Peyer's patch (tissue), 4 donors: ENCODE measurements at regions not wholly inside any gene's neighbourhood (a gene's known extent, or its start where the extent isn't known, plus 50 kb on each side); places are given as distances from the start of the nearest gene placed in this dataset.

Experiments
- DNase-seq, 3 donors: peaks; one replicate each; pipeline ENCODE4 v3.0.0-alpha.2; 2017 to 2019
- H3K27ac ChIP-seq, 4 donors: fragments of 200-600 bp; sonication (generic); one replicate each; pipeline ENCODE4 v1.5.1; 2016 to 2019
- H3K27me3 ChIP-seq, 2 donors: fragments of 200-600 bp; sonication (generic); one replicate each; pipeline ENCODE4 v1.5.1; 2019
- H3K36me3 ChIP-seq, 3 donors: fragments of 200-600 bp; sonication (generic); one replicate each; pipeline ENCODE4 v1.5.1; 2016 to 2019
- H3K4me1 ChIP-seq, 4 donors: fragments of 200-600 bp; sonication (generic); one replicate each; pipeline ENCODE4 v1.5.1; 2016 to 2019
- H3K4me3 ChIP-seq, 4 donors: fragments of 200-600 bp; sonication (generic); 1 replicate in 3 of 4; 2 replicates in 1 of 4; pipeline ENCODE4 v1.5.1; 2016 to 2019; ENCODE audit warnings: mild to moderate bottlenecking in 1 of 4
- H3K9me3 ChIP-seq, 4 donors: fragments of 200-600 bp; sonication (generic); one replicate each; pipeline ENCODE4 v1.5.1; 2016 to 2019; ENCODE audit warnings: mild to moderate bottlenecking in 1 of 4
- POLR2A ChIP-seq, 2 donors: fragments of 450-650 bp; IDR thresholded peaks; one replicate each; pipeline ENCODE4 v1.5.1; 2017; ENCODE audit warnings: antibody characterized with exemption in 2 of 2, mild to moderate bottlenecking in 2 of 2, moderate library complexity in 2 of 2
- TF ChIP-seq, protein P1 (sequence below), 6 experiments: fragments of 450-650 bp in 4 of 6; fragments of 200-600 bp in 2 of 6; sonication (generic) in 1 of 6; IDR thresholded peaks; one replicate each; pipeline ENCODE4 v1.5.1; 2017 to 2019; ENCODE audit warnings: antibody characterized with exemption in 6 of 6, mild to moderate bottlenecking in 3 of 6, moderate library complexity in 1 of 6

DNA sequence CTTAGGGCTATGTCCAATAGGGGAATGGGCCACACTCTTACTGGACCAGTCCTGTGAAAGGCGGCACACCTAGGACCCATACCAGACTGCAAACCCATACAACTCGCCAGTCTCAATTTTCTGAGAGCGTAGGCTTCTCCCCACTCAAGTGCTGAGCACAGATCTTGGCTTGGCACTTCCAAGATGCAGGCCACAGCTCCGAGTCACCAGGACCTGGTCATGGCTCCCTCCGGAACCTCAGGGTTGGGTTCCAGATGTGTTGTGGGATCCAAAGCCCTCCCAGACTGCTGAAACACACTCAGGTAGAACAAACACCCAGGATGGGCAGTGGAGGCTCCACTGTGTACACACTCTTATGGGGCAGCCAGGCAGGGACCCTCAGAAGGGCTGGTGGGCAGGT is 103.3 kb downstream of the TMEM144 start:
- H3K27me3 ChIP-seq: no peaks in the 10 kb centered on the region
- H3K4me1 ChIP-seq: no peaks in the 10 kb centered on the region
- no peak overlapping the region for H3K27ac ChIP-seq
- TF ChIP-seq POLR2A (IDR thresholded peaks at IDR 0.05): no peak
- TF ChIP-seq, protein P1, sequence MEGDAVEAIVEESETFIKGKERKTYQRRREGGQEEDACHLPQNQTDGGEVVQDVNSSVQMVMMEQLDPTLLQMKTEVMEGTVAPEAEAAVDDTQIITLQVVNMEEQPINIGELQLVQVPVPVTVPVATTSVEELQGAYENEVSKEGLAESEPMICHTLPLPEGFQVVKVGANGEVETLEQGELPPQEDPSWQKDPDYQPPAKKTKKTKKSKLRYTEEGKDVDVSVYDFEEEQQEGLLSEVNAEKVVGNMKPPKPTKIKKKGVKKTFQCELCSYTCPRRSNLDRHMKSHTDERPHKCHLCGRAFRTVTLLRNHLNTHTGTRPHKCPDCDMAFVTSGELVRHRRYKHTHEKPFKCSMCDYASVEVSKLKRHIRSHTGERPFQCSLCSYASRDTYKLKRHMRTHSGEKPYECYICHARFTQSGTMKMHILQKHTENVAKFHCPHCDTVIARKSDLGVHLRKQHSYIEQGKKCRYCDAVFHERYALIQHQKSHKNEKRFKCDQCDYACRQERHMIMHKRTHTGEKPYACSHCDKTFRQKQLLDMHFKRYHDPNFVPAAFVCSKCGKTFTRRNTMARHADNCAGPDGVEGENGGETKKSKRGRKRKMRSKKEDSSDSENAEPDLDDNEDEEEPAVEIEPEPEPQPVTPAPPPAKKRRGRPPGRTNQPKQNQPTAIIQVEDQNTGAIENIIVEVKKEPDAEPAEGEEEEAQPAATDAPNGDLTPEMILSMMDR (IDR thresholded peaks at IDR 0.05): no peak
- H3K9me3 ChIP-seq: no peaks in the 10 kb centered on the region
- no peak for DNase-seq
- no peaks in the 10 kb centered on the region for H3K36me3 ChIP-seq
- H3K4me3 ChIP-seq: no peak overlapping the region

DNA sequence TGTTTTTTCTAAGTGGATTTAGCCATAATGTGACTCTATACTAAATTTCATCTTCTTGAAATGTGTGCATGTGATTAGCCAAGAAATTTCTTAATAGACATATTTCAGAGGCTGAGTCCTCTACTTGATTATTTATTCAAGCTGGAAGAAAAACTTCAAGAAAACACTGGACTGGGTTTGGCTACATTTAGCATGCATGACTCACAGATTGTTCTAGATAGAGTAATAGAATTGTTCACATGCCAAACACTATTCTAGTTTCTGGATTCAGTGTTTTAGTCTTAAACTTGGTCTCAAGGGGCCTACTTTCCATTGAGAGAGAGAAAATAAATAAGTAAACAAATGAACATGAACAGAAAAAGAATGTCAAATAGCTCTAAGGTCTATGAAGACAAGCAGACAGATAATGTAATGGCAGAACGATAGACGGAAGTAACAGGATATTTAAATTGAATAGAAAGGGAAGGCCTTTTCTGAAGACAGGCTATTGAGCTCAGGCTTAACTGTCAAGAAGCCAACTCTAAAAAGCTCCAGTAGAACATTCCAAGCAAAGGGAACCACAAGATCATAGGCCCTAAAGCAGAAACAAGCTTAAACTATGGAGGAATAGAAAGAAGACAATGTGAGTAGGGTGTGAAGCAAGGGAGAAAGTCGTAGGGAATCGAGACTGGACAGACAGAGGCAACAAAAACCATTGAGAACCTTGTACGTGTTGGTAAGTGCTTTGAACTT is 104.6 kb downstream of the TMEM144 start:
- TF ChIP-seq, protein P1 (IDR thresholded peaks at IDR 0.05): no peak
- TF ChIP-seq POLR2A (IDR thresholded peaks at IDR 0.05): no peak
- H3K27ac ChIP-seq: peak overlapping the region in 1 of 4 donors; percentile 30
- H3K27me3 ChIP-seq: no peaks in the 10 kb centered on the region
- H3K9me3 ChIP-seq: no peaks in the 10 kb centered on the region
- H3K4me1 ChIP-seq: no peaks in the 10 kb centered on the region
- H3K4me3 ChIP-seq: no peak overlapping the region
- DNase-seq: no peak
- no peaks in the 10 kb centered on the region for H3K36me3 ChIP-seq

GRCh38 chr4:158315706-158316105 is 105.4 kb downstream of the TMEM144 start:
- Histone ChIP-seq H3K4me1 (no peaks in the 10 kb centered on the region), H3K27ac (no peak overlapping the region), H3K9me3 (no peaks in the 10 kb centered on the region), H3K27me3 (no peaks in the 10 kb centered on the region), H3K4me3 (no peak overlapping the region), H3K36me3 (no peaks in the 10 kb centered on the region)
- no peak for TF ChIP-seq POLR2A (IDR thresholded peaks at IDR 0.05)
- TF ChIP-seq, protein P1 (IDR thresholded peaks at IDR 0.05): no peak
- DNase-seq: no peak

- TF ChIP-seq POLR2A (IDR thresholded peaks at IDR 0.05): no peak
- TF ChIP-seq, protein P1 (IDR thresholded peaks at IDR 0.05): no peak
- DNase-seq: no peak
- Histone ChIP-seq H3K36me3 (no peaks in the 10 kb centered on the region), H3K9me3 (no peaks in the 10 kb centered on the region), H3K27me3 (no peaks in the 10 kb centered on the region), H3K27ac (no peak overlapping the region), H3K4me3 (no peak overlapping the region), H3K4me1 (no peaks in the 10 kb centered on the region)
Measured at GRCh38 chr4:158316264-158316663, 106.0 kb downstream of the TMEM144 start.

DNA sequence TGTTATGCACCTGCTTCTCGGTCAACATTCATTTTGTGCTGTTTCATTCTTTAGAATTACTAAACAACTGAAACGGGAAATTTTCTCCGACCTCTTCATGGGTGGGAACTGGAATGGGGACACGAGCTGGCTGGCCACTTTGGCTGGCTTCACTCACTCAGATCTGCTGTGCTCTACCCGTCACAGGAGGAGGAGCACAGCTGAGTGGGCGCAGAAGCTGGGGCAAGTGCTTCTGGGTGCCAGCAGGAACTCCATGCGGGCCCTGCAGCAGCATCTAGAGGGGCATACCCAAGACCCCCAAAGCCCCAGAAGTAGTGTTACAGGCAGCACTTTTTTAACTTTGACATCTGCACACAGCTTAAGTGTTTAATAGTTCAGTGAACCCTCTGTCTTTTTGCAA is 109.6 kb downstream of the TMEM144 start:
- Histone ChIP-seq H3K9me3 (no peaks in the 10 kb centered on the region), H3K27ac (no peak overlapping the region), H3K27me3 (no peaks in the 10 kb centered on the region), H3K4me1 (no peaks in the 10 kb centered on the region), H3K36me3 (no peaks in the 10 kb centered on the region), H3K4me3 (no peak overlapping the region)
- TF ChIP-seq, protein P1 (IDR thresholded peaks at IDR 0.05): no peak
- no peak for TF ChIP-seq POLR2A (IDR thresholded peaks at IDR 0.05)
- no peak for DNase-seq
